ENCODE measurements at regions not wholly inside any gene's neighbourhood (a gene's known extent, or its start where the extent isn't known, plus 50 kb on each side); places are given as distances from the start of the nearest gene placed in this dataset.

DNA sequence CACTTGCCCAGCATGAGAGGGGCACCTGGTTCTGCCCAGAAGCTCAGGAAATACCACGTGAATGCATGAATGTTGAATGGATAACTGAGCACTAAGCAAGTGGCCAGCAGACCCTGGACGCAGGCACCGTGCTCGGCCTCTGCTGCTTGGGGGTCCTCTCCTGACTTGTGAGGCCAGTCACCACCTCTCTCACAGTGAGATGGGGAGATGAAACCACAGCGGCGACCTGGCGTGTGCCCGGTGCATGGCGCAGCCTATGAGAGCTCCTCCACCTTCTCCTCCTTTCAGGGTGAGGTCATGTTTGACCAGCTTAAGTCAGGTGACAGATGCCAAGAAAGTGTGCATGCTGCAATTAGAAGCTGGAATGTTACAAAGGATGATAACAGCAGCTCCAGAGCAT is 75.5 kb downstream of the HMX1 start:
- no peak for DNase-seq (ENCODE audit: low read depth, low spot score)
- no peak overlapping the region for H3K4me3 ChIP-seq (ENCODE audit: low read length)

GRCh38 chr4:8795140-8795539 is 76.5 kb downstream of the HMX1 start:
- H3K4me3 ChIP-seq (ENCODE audit: low read length) = no peak overlapping the region
- DNase-seq (ENCODE audit: low read depth, low spot score) = no peak

DNA sequence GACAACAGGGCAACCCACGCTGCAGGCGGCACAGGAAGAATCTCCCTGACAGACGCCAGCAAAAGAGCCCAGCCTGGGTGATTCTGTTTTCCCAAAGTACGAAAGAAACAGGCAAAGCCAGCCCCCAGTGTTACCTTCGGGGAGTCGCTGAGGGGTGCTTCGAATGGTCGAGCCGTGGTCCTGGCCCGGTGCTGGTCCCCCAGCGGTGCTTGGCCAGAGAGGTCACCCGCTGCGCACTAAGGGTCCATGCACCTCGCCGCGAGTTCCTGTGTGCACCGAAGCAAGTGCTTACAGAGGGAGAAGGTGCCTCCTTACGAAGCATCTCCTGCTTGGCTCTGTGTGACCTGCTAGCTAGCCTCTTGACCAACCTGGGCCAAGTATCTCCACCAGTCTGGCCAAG is 77.1 kb downstream of the HMX1 start:
- H3K4me3 ChIP-seq (ENCODE audit: low read length) = no peak overlapping the region
- no peak for DNase-seq (ENCODE audit: low read depth, low spot score)

DNA sequence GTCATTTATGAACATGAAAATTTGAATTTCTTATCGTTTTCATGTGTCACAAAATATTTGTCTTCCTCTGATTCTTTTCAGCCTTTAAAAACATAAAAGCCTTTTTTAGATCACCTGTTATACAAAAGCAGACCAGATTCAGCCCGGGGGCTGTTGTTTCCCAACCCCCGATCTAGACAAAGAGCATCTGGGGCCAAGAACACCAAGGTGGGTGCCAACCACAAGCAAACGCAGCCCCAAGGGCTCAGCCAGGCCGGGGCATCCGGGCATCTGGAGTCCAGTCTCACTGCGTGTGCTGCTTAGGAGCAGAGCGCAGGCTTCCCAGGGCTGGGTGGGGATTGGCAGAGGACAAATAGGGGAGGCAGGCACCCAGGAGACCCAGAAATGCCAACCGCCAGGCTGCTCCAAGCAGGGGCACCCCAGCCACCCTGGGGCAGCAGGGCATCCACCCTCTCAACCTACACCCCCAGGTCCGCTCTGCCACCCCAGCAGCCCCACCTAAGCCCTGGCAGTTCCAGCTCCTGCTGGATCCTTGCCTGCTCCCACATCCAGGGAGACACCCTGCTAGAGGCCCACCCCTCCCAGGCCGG is 78.0 kb downstream of the HMX1 start:
- DNase-seq (ENCODE audit: low read depth, low spot score) = no peak
- no peak overlapping the region for H3K4me3 ChIP-seq (ENCODE audit: low read length)

GRCh38 chr4:8792491-8792890 is 79.1 kb downstream of the HMX1 start:
- no peak overlapping the region for H3K4me3 ChIP-seq (ENCODE audit: low read length)
- DNase-seq (ENCODE audit: low read depth, low spot score) = no peak

DNA sequence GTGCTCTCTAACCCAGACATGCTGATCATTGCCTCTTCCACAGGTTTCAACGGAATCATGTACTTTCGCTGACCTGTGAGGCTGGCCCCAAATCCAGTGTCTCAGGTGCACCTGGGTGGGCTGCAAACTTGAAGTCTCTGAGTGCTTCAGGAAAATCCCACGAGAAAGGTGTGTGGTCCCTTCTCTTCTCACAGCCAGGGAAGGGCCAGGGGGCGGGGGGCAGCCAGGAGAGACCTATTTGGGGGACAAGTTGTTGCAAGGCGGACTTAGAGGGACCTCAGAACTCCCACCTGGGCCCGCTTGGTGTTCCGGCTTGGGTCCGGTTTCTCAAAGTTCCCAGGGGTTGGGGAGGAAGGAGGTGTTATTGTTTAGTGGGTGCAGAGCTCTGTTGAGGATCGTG is 80.0 kb downstream of the HMX1 start:
- DNase-seq (ENCODE audit: low read depth, low spot score) = no peak
- H3K4me3 ChIP-seq (ENCODE audit: low read length) = no peak overlapping the region

DNA sequence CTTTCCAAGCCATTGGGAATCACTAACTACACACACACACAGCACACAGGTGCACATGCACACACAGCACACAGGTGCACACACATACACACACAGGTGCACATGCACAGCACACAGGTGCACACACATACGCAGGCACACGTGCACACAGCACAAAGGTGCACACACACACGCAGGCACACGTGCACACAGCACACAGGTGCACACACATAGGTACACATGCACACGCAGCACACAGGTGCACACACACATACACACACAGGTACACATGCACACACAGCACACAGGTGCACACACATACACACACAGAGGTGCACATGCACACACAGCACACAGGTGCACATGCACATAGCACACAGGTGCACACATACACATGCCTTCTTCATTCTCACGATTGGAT is 80.9 kb downstream of the HMX1 start:
- H3K4me3 ChIP-seq (ENCODE audit: low read length) = no peak overlapping the region
- DNase-seq (ENCODE audit: low read depth, low spot score) = no peak

GRCh38 chr4:8788174-8788573 is 83.5 kb downstream of the HMX1 start:
- H3K4me3 ChIP-seq (ENCODE audit: low read length) = no peak overlapping the region
- no peak for DNase-seq (ENCODE audit: low read depth, low spot score)

DNA sequence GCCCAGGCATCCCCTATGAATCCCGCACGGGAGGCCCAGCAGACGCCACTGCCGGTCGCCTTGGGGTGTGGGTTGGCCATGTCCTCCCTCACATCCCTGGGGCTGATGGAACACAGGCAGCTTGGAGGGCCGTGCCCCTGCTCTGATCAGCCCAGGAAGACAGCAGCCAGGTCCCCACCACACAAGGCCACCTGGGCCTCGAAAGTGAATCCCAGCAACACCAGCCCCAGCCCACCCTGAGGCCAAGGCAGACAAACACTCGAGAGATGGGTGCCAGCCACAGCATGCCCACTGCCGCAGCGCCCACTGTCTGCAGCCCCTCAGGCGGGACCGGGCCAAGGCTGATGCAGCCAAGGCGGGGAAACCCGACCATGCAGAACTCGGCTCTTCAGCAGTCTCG is 85.5 kb downstream of the HMX1 start:
- H3K4me3 ChIP-seq (ENCODE audit: low read length) = no peak overlapping the region
- DNase-seq (ENCODE audit: low read depth, low spot score) = no peak

GRCh38 chr4:8785656-8786142 is 85.9 kb downstream of the HMX1 start:
- no peak overlapping the region for H3K4me3 ChIP-seq (ENCODE audit: low read length)
- no peak for DNase-seq (ENCODE audit: low read depth, low spot score)

- no peak for DNase-seq (ENCODE audit: low read depth, low spot score)
- no peak overlapping the region for H3K4me3 ChIP-seq (ENCODE audit: low read length)
Measured at GRCh38 chr4:8783736-8784135, 87.9 kb downstream of the HMX1 start.

DNA sequence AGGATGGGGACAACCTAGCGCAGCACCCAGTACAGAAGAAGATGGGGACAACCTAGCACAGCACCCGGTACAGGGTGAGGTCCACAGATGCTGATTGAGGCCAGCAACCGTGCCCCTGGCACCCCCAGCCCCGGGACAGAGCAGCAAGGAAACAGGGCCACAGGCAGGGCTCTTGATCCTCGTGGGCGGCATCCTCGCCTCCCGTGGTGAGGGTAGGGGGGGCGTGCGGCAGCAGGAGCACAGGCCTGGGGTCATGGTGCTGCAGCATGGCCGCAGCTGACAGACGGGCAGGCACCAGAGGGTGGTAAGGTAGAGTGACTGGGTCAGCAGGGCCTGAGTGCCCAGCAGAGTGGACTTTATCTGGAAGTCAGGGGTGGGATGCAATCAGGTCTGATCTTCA is 89.5 kb downstream of the HMX1 start:
- no peak for DNase-seq (ENCODE audit: low read depth, low spot score)
- H3K4me3 ChIP-seq (ENCODE audit: low read length) = no peak overlapping the region

- no peak for DNase-seq (ENCODE audit: low read depth, low spot score)
- H3K4me3 ChIP-seq (ENCODE audit: low read length) = no peak overlapping the region
Measured at GRCh38 chr4:8781641-8782040, 90.0 kb downstream of the HMX1 start.

- no peak overlapping the region for H3K4me3 ChIP-seq (ENCODE audit: low read length)
Measured at GRCh38 chr4:8780596-8781368, 90.9 kb downstream of the HMX1 start.

GRCh38 chr4:8780086-8780485 is 91.6 kb downstream of the HMX1 start:
- DNase-seq (ENCODE audit: low read depth, low spot score) = no peak
- no peak overlapping the region for H3K4me3 ChIP-seq (ENCODE audit: low read length)

More at GRCh38 chr4:8780596-8781368, 90.9 kb downstream of the HMX1 start:
- no peak for DNase-seq (ENCODE audit: low read depth, low spot score)

GRCh38 chr4:8779490-8779932 is 92.1 kb downstream of the HMX1 start:
- DNase-seq (ENCODE audit: low read depth, low spot score) = no peak
- H3K4me3 ChIP-seq (ENCODE audit: low read length) = no peak overlapping the region

DNA sequence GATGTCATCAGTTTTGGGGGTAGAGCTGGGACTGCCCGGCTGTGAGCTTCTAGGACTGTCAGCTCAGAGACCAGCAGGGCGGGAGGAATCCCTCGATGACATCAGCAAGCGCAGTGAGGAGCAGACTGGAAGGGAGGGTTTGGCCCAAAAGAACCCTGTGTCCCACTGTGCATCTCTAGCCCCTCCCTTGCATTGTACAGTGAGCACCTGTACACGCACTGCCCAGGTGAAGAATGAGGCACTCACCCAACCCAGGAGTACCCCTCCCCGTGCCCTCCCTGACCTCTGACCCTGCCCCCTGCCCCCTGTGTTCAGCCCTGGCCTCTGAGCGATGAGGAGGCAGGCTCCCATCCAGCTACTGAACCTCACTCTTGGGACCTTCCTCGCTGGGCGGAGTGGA is 92.9 kb downstream of the HMX1 start:
- DNase-seq (ENCODE audit: low read depth, low spot score) = no peak
- H3K4me3 ChIP-seq (ENCODE audit: low read length) = no peak overlapping the region

DNA sequence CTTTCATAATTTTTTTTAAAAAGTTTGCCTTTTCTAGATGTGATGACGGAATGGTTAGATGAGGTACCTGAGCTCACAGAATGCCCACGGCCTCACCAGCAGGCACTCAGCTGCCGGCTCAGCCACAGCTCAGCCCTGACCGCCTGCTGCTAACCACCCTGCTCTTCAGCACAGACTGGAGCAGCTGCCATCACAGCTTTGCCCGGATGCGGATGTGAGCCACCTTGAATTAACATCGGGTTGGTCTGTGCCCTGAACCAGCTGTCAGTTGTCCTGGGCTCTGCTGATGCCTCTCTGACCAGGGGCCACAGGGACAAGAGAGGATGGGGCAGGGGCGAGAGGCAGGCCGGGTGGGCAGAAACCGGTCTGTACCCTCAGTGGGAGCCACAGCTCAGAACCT is 93.3 kb downstream of the HMX1 start:
- no peak for DNase-seq (ENCODE audit: low read depth, low spot score)

DNA sequence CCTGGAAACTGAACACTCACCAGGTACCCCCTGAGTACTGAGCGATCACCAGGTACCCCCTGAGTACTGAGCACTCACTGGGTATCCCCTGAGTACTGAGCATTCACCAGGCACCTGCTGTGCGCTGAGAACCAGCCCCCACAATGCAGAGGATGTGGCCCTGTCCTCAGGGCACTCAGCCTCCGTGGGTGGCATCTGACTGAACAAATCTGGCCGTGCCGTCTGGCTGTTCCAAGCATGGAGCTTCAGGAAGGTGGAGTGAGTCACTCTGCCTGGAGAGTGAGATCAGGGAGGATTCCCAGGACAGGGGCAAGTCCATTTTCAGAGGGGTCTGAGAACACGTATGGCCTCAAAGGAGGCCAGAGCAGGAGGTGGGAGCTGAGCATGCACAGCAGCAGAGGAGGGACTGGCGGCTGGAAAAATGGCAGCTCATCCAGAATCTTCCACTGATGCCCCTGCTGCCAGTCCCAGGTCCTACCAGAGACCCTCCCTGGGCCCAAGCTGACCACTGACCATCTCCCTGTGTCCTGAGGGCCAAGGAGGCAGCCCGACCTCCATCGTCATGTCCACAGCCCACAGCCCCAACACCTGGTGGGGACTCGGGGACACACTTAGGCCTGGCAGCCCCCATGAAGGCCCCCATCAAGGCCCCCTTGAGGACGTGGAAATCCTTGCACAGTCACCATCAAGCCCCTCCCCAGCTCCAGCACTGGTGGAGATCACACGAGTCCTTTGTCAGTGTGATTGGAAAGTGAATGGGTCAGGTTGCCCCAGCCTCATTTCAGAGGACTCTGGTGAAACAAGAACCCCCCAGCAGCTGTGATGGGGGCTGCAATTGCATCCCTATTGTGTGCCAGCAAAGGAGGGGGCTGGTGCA is 94.1 kb downstream of the HMX1 start:
- H3K4me3 ChIP-seq (ENCODE audit: low read length) = no peak overlapping the region
- no peak for DNase-seq (ENCODE audit: low read depth, low spot score)

More for the DNA sequence above, 93.3 kb downstream of the HMX1 start:
- H3K4me3 ChIP-seq (ENCODE audit: low read length) = no peak overlapping the region

DNA sequence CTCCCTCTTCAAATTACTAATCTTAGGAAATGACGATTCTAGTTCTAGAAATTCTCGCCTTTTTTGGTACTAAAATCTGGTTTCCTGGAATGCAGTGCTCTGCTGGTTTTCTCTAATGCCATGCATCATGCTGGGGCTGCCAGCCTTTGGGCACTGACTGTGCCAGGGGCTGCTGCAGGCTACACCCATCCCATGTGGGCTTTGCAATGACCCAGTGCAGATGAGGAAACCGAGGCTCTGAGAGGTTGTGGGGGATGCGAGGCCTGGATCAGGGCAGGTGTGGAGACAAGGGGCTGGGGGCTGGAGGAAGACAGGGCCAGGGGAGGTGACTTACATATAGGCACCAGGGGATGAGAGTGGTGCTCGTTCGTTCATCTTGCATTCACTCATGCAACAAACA is 95.3 kb downstream of the HMX1 start:
- no peak overlapping the region for H3K4me3 ChIP-seq (ENCODE audit: low read length)
- no peak for DNase-seq (ENCODE audit: low read depth, low spot score)
